ENCODE measurements at regions not wholly inside any gene's neighbourhood (a gene's known extent, or its start where the extent isn't known, plus 50 kb on each side); places are given as distances from the start of the nearest gene placed in this dataset.

DNA sequence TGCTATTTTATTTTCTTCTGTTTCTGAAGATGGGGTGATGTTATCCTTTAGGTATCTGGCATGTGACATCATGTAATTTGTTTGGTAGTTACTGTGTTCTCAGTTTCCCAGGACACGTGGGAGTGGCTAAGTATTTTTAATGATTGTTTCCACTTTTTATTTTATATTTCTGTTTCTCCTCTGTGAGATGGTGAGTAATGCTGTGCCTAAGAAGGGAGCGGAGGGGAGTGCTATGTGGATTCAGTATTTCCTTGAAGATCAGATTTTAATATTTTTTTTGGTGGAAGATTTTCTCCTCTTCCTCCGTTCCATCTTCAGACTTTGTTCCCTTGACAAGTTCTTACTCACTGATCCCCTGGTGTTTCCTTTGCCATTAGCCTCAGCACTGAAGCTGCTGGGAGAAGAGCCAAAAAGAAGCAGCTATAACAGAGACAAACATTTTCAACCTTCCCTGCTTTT, 180.0 kb upstream of the MMADHC start:
- TF ChIP-seq, protein P1, sequence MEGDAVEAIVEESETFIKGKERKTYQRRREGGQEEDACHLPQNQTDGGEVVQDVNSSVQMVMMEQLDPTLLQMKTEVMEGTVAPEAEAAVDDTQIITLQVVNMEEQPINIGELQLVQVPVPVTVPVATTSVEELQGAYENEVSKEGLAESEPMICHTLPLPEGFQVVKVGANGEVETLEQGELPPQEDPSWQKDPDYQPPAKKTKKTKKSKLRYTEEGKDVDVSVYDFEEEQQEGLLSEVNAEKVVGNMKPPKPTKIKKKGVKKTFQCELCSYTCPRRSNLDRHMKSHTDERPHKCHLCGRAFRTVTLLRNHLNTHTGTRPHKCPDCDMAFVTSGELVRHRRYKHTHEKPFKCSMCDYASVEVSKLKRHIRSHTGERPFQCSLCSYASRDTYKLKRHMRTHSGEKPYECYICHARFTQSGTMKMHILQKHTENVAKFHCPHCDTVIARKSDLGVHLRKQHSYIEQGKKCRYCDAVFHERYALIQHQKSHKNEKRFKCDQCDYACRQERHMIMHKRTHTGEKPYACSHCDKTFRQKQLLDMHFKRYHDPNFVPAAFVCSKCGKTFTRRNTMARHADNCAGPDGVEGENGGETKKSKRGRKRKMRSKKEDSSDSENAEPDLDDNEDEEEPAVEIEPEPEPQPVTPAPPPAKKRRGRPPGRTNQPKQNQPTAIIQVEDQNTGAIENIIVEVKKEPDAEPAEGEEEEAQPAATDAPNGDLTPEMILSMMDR (IDR thresholded peaks at IDR 0.05): no peak
- TF ChIP-seq POLR2A (IDR thresholded peaks at IDR 0.05): no peak
